ENCODE measurements at regions not wholly inside any gene's neighbourhood (a gene's known extent, or its start where the extent isn't known, plus 50 kb on each side); places are given as distances from the start of the nearest gene placed in this dataset.

- TF ChIP-seq CTCF (IDR thresholded peaks at IDR 0.05) (no peak), POLR2AphosphoS5 (IDR thresholded peaks at IDR 0.05; ENCODE audit: insufficient read depth in 1 of 2, low read depth in 1 of 2) (no peak)
Observed at GRCh38 chr10:94105226-94105625, 111.5 kb downstream of the PLCE1 start.

Measured in vagina (tissue), 2 donors.